Colonic mucosa (tissue), 4 donors: ENCODE measurements at regions not wholly inside any gene's neighbourhood (a gene's known extent, or its start where the extent isn't known, plus 50 kb on each side); places are given as distances from the start of the nearest gene placed in this dataset.

Source experiments
- DNase-seq: peaks from one replicate; pipeline ENCODE4 v3.0.0-alpha.2; 2020
- H3K27ac ChIP-seq: fragments of 200-600 bp; one replicate; pipeline ENCODE4 v1.8.0; 2021
- H3K27me3 ChIP-seq: fragments of 200-600 bp; one replicate; pipeline ENCODE4 v1.8.0; 2021
- H3K36me3 ChIP-seq: fragments of 200-600 bp; one replicate; pipeline ENCODE4 v1.8.0; 2021
- H3K4me1 ChIP-seq: fragments of 200-600 bp; one replicate; pipeline ENCODE4 v1.8.0; 2021; ENCODE audit warnings: mild to moderate bottlenecking
- H3K4me3 ChIP-seq: fragments of 200-600 bp; one replicate; pipeline ENCODE4 v1.8.0; 2021
- H3K9ac ChIP-seq, 2 donors: one replicate each; pipeline ENCODE4 v1.7.0; 2013; ENCODE audit warnings: control low read depth in 2 of 2, low read depth in 2 of 2, low read length in 2 of 2
- H3K9me3 ChIP-seq: fragments of 200-600 bp; one replicate; pipeline ENCODE4 v1.8.0; 2021
- intact Hi-C: fragments of 100-400 bp; cut with DNase I; formaldehyde crosslinking; loops from one replicate; pipeline ENCODE4 v1.14.1; 2022
- TF ChIP-seq, protein P1 (sequence below): fragments of 200-600 bp; IDR thresholded peaks from one replicate; pipeline ENCODE4 v1.8.0; 2022; ENCODE audit warnings: antibody characterized with exemption, mild to moderate bottlenecking
- donor health status: healthy.
- donor health status: DM: no; HTN: no; CAD: no.
- donor health status: DM: no; HTN: no; CAD: no.

DNA sequence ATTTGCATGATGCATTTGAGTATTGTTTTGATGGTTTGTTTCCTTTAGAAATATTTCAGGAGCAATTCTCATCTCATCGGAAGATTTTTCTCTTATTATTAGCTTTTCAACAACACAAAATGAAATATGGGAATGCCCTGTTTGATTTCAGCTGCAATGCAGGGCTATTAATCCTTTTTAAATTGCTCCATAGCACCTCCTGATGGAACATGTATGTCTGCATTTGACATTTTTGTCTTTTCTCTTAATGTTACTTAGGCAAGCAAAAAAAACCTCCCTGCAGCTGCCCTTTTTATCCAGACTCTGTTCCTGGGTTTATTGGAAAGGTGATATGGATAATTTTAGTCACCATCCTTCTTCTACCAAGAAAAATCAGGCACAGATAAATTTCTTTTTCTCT, 895.8 kb downstream of the RPS29 start:
- intact Hi-C loops: no loop called here
- TF ChIP-seq, protein P1, sequence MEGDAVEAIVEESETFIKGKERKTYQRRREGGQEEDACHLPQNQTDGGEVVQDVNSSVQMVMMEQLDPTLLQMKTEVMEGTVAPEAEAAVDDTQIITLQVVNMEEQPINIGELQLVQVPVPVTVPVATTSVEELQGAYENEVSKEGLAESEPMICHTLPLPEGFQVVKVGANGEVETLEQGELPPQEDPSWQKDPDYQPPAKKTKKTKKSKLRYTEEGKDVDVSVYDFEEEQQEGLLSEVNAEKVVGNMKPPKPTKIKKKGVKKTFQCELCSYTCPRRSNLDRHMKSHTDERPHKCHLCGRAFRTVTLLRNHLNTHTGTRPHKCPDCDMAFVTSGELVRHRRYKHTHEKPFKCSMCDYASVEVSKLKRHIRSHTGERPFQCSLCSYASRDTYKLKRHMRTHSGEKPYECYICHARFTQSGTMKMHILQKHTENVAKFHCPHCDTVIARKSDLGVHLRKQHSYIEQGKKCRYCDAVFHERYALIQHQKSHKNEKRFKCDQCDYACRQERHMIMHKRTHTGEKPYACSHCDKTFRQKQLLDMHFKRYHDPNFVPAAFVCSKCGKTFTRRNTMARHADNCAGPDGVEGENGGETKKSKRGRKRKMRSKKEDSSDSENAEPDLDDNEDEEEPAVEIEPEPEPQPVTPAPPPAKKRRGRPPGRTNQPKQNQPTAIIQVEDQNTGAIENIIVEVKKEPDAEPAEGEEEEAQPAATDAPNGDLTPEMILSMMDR: no peak
- H3K9ac ChIP-seq: no peak overlapping the region
- no peak for DNase-seq
- no peaks in the 10 kb centered on the region for H3K36me3 ChIP-seq
- H3K4me3 ChIP-seq: no peak overlapping the region
- H3K27me3 ChIP-seq: no peaks in the 10 kb centered on the region
- H3K9me3 ChIP-seq: no peaks in the 10 kb centered on the region
- H3K27ac ChIP-seq: no peak overlapping the region
- H3K4me1 ChIP-seq: no peaks in the 10 kb centered on the region

DNA sequence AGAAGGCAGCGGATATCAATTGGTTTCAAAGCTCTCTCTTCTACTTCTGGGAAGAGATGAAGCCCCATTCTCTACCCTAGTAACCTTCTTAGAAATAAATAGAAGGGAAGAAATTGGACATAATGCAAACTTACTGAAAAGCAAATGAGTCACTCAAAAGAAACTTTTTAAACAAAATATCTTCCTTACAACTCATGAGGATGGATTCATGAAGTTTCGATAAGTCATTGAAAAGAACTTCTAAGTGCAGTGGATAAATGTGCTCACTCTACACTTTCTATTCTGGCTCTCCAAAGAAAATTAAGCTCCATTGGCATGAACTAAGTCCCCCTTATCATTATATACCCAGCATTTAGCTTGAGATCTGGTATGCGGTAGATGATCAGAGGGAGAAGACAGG, 899.5 kb downstream of the RPS29 start:
- Histone ChIP-seq H3K9ac (no peak overlapping the region), H3K4me3 (no peak overlapping the region), H3K4me1 (no peaks in the 10 kb centered on the region), H3K36me3 (no peaks in the 10 kb centered on the region), H3K27me3 (no peaks in the 10 kb centered on the region), H3K9me3 (no peaks in the 10 kb centered on the region), H3K27ac (no peak overlapping the region)
- TF ChIP-seq, protein P1: no peak
- intact Hi-C loops: no loop called here
- DNase-seq: no peak

DNA sequence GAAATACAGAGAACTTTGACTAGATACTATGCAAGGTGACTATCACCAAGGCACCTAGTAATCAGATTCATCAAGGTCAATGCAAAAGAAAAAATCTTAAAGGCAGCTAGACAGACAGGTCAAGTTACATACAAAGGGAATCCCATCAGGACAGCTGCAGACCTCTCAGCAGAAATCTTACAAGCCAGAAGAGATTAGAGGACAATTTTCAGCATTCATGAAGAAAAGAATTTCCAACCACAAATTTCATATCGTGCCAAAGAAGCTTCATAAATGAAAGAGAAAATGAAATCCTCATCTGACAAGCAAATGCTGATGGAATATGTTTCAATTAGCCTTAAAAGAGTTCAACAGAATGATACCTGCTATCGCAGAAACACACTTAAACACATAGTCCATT, 913.7 kb downstream of the RPS29 start:
- H3K36me3 ChIP-seq: no peaks in the 10 kb centered on the region

DNA sequence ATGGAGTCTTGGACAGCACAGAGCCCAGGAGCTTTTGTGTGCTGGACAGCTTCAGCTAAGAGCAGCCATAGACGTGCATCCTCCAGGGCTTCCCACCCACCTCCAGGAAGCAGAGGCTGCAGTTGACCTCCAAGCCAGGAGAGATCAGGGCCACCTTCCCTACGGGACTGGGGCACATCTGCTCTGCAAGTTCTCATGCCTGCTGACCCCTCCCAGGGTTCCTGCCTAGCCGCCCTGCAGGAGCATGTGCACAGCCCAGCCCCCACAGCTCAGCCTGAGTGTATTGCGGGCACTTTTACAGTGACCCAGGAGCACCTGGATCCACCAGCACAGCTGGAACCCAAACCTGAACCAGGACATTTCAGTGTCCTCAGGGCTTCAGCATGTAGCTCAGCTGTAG, 915.2 kb downstream of the RPS29 start:
- Histone ChIP-seq H3K36me3 (no peaks in the 10 kb centered on the region), H3K27me3 (no peaks in the 10 kb centered on the region), H3K27ac (no peak overlapping the region), H3K9ac (no peak overlapping the region), H3K4me3 (no peak overlapping the region), H3K9me3 (no peaks in the 10 kb centered on the region), H3K4me1 (no peaks in the 10 kb centered on the region)
- no peak for DNase-seq
- intact Hi-C loops: no loop called here
- TF ChIP-seq, protein P1: no peak

More for the DNA sequence above, 913.7 kb downstream of the RPS29 start:
- no peak overlapping the region for H3K4me3 ChIP-seq
- H3K9ac ChIP-seq: no peak overlapping the region
- no peak overlapping the region for H3K27ac ChIP-seq
- intact Hi-C loops: no loop called here
- DNase-seq: no peak
- H3K27me3 ChIP-seq: no peaks in the 10 kb centered on the region
- H3K9me3 ChIP-seq: no peaks in the 10 kb centered on the region
- TF ChIP-seq, protein P1: no peak
- no peaks in the 10 kb centered on the region for H3K4me1 ChIP-seq

DNA sequence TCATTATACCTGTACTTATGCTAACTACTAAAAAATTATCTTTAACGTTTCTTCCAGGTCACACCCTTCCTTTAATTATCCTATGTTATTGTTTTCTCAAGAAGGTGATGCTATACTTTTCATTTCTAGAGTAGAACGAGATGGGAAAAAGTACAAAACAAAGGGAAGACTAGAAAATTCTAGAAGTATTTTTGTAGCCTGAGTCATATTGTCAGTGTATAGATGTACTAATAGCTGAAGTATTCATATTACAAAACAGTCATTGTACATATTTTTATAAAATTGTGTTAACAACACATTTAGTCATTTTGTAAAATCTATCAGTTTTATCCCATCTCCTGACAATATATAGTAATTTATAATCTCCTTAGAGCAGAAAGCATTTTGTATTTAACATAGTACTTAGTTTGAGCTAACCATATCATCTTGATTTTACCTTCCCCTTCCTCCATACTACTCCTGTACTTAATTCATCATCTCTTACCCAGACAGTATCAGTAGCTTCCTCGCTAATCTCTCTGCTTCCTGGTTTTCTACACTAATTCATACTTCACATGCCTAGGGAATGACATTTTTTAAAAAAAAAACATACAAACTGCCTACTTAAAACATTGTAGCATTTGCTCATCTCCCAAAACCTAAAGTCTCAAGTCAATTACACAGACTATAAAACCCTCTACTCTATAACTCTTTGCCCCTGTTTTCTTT, 920.9 kb downstream of the RPS29 start:
- Histone ChIP-seq H3K9me3 (no peaks in the 10 kb centered on the region), H3K9ac (no peak overlapping the region), H3K36me3 (no peaks in the 10 kb centered on the region), H3K27ac (no peak overlapping the region), H3K4me1 (no peaks in the 10 kb centered on the region), H3K4me3 (no peak overlapping the region), H3K27me3 (no peaks in the 10 kb centered on the region)
- TF ChIP-seq, protein P1: no peak
- intact Hi-C loops: no loop called here
- no peak for DNase-seq
